Stimulated activated CD8-positive, alpha-beta memory T cell treated with anti-CD3 and anti-CD28 coated beads, Interleukin-12 subunit alpha, Interleukin-12 subunit beta, amount 100 ng/mL, for 24 hours (primary cell): ENCODE measurements at regions not wholly inside any gene's neighbourhood (a gene's known extent, or its start where the extent isn't known, plus 50 kb on each side); places are given as distances from the start of the nearest gene placed in this dataset.

ENCODE experiments used
- DNase-seq: peaks from one replicate; pipeline ENCODE4 v3.0.0-alpha.2; 2020; ENCODE audit errors: extremely low read depth

GRCh38 chr9:109883623-109884022 is 103.6 kb downstream of the PALM2AKAP2 start:
- no peak for DNase-seq

- DNase-seq = no peak
Observed at GRCh38 chr9:109886041-109886440, 106.0 kb downstream of the PALM2AKAP2 start.

GRCh38 chr9:109886617-109887016 is 106.6 kb downstream of the PALM2AKAP2 start:
- no peak for DNase-seq

GRCh38 chr9:109887079-109887478 is 107.1 kb downstream of the PALM2AKAP2 start:
- no peak for DNase-seq

- no peak for DNase-seq
Observed at GRCh38 chr9:109888695-109889094, 108.7 kb downstream of the PALM2AKAP2 start.

GRCh38 chr9:109889456-109889855 is 109.5 kb downstream of the PALM2AKAP2 start:
- no peak for DNase-seq

GRCh38 chr9:109893241-109893640 is 113.2 kb downstream of the PALM2AKAP2 start:
- DNase-seq = no peak

GRCh38 chr9:109894473-109894872 is 114.5 kb downstream of the PALM2AKAP2 start:
- DNase-seq = no peak

- DNase-seq = no peak
Observed at GRCh38 chr9:109894921-109895758, 115.1 kb downstream of the PALM2AKAP2 start.

- no peak for DNase-seq
Observed at GRCh38 chr9:109901201-109901600, 121.2 kb downstream of the PALM2AKAP2 start.

GRCh38 chr9:109903515-109904138 is 123.6 kb downstream of the PALM2AKAP2 start:
- no peak for DNase-seq

GRCh38 chr9:109904666-109905065 is 124.7 kb downstream of the PALM2AKAP2 start:
- no peak for DNase-seq

GRCh38 chr9:109905472-109905871 is 125.5 kb downstream of the PALM2AKAP2 start:
- DNase-seq = no peak

GRCh38 chr9:109906766-109907382 is 126.9 kb downstream of the PALM2AKAP2 start:
- DNase-seq = no peak

GRCh38 chr9:109907400-109907799 is 127.4 kb downstream of the PALM2AKAP2 start:
- DNase-seq = no peak

- DNase-seq = no peak
Observed at GRCh38 chr9:109907810-109908458, 127.9 kb downstream of the PALM2AKAP2 start.

- DNase-seq = no peak
Observed at GRCh38 chr9:109908459-109909390, 128.7 kb downstream of the PALM2AKAP2 start.

- no peak for DNase-seq
Observed at GRCh38 chr9:109910671-109911518, 130.9 kb downstream of the PALM2AKAP2 start.

- DNase-seq = no peak
Observed at GRCh38 chr9:109912082-109912582, 132.1 kb downstream of the PALM2AKAP2 start.
